GM23248 (cell line): ENCODE measurements at regions not wholly inside any gene's neighbourhood (a gene's known extent, or its start where the extent isn't known, plus 50 kb on each side); places are given as distances from the start of the nearest gene placed in this dataset.

Source experiments
- DNase-seq: peaks from one replicate; pipeline ENCODE4 v3.0.0-alpha.2; 2015
- H2AFZ ChIP-seq: fragments of 200-600 bp; sonication (generic); 2 replicates; pipeline ENCODE4 v1.6.1; 2016; ENCODE audit warnings: antibody characterized with exemption
- H3F3A ChIP-seq: fragments of 200-600 bp; sonication (generic); 2 replicates; pipeline ENCODE4 v1.6.1; 2016; ENCODE audit warnings: mild to moderate bottlenecking, antibody characterized with exemption, mixed run types; ENCODE audit not compliant: insufficient read depth
- H3K27ac ChIP-seq: fragments of 200-600 bp; sonication (generic); 2 replicates; pipeline ENCODE4 v1.5.1; 2016; ENCODE audit warnings: mild to moderate bottlenecking
- H3K27me3 ChIP-seq: fragments of 200-600 bp; sonication (generic); replicated peaks from 2 replicates; pipeline ENCODE4 v1.6.1; 2016; ENCODE audit warnings: mild to moderate bottlenecking; ENCODE audit not compliant: insufficient read depth
- H3K36me3 ChIP-seq: fragments of 200-600 bp; sonication (generic); 2 replicates; pipeline ENCODE4 v1.6.1; 2016; ENCODE audit warnings: low read depth, mild to moderate bottlenecking
- H3K4me1 ChIP-seq: fragments of 200-600 bp; sonication (generic); 2 replicates; pipeline ENCODE4 v1.6.1; 2016; ENCODE audit warnings: mild to moderate bottlenecking; ENCODE audit not compliant: insufficient read depth
- H3K4me2 ChIP-seq: fragments of 200-600 bp; sonication (generic); one replicate; pipeline ENCODE4 v1.6.1; 2016; ENCODE audit warnings: mild to moderate bottlenecking; ENCODE audit not compliant: unreplicated experiment
- H3K4me3 ChIP-seq: fragments of 200-600 bp; sonication (generic); 2 replicates; pipeline ENCODE4 v1.5.1; 2016; ENCODE audit warnings: mild to moderate bottlenecking
- H3K79me2 ChIP-seq: fragments of 200-600 bp; sonication (generic); 2 replicates; pipeline ENCODE4 v1.6.1; 2016; ENCODE audit warnings: mild to moderate bottlenecking; ENCODE audit not compliant: insufficient read depth
- H3K9ac ChIP-seq: fragments of 200-600 bp; sonication (generic); 2 replicates; pipeline ENCODE4 v1.6.1; 2016; ENCODE audit warnings: mild to moderate bottlenecking
- H3K9me2 ChIP-seq: fragments of 200-600 bp; sonication (generic); 2 replicates; pipeline ENCODE4 v1.6.1; 2016; ENCODE audit warnings: mixed run types, mild to moderate bottlenecking, moderate library complexity; ENCODE audit not compliant: insufficient read depth
- H3K9me3 ChIP-seq: fragments of 200-600 bp; sonication (generic); one replicate; pipeline ENCODE4 v1.6.1; 2017; ENCODE audit warnings: low read depth
- H4K20me1 ChIP-seq: fragments of 200-600 bp; sonication (generic); 2 replicates; pipeline ENCODE4 v1.6.0; 2016; ENCODE audit not compliant: insufficient read depth
- EZH2 ChIP-seq: fragments of 200-600 bp; sonication (generic); IDR thresholded peaks from 2 replicates; pipeline ENCODE4 v1.6.1; 2018; ENCODE audit warnings: antibody characterized with exemption, mild to moderate bottlenecking; ENCODE audit not compliant: insufficient read depth, poor library complexity, severe bottlenecking
- EZH2phosphoT487 ChIP-seq: fragments of 200-600 bp; sonication (generic); IDR thresholded peaks from 2 replicates; pipeline ENCODE4 v1.6.1; 2018; ENCODE audit warnings: antibody characterized with exemption, moderate library complexity, mild to moderate bottlenecking, low read depth; ENCODE audit not compliant: insufficient read depth
- WGBS, 2 experiments: methylation state at CpG; one replicate each; pipeline ENCODE4 v1.1.6; 2015 to 2017; ENCODE audit warnings: low lambda C conversion rate in 2 of 2, low coverage in 1 of 2; ENCODE audit errors: missing lambda C conversion rate in 2 of 2; 5-methylcytosine and 5-hydroxymethylcytosine counted together
- in situ Hi-C: fragments of 300-500 bp; cut with MboI; formaldehyde crosslinking; loops from 2 replicates; pipeline ENCODE4 v1.15.0; 2020

DNA sequence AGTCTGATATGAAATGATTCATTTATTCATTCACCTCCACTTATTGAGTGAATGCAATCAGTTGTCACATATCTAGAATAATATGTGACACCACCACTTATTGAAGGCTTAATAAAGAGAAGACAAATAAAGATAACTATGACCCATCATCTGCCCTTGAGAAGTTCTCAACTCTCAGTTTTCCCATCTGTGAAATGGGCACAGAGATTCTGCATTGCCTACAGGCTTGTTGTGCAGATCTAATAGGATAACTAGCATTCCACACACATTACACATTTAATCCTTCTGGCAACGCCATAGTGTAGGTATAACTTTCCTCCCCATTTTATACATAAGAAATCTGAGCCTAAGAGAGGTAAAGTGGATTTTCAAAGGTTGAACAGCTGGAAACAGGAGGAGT, 84.2 kb upstream of the FICD start:
- no peak overlapping the region for H3K27ac ChIP-seq
- no peak overlapping the region for H3K4me3 ChIP-seq
- no peak overlapping the region for H3K4me2 ChIP-seq
- no peaks in the 10 kb centered on the region for H3K36me3 ChIP-seq
- in situ Hi-C loops = no loop called here
- H3K27me3 ChIP-seq = peaks cover 9% of the 10 kb centered on the region; the same call in 1 of the 2 replicates
- H3K9me2 ChIP-seq = no peaks in the 10 kb centered on the region
- no peak overlapping the region for H2AFZ ChIP-seq
- no peaks in the 10 kb centered on the region for H3K9me3 ChIP-seq
- H3K79me2 ChIP-seq = no peaks in the 10 kb centered on the region
- H3K9ac ChIP-seq = no peak overlapping the region
- H3K4me1 ChIP-seq = no peaks in the 10 kb centered on the region
- TF ChIP-seq EZH2phosphoT487 = no peak
- no peak for TF ChIP-seq EZH2
- DNase-seq = no peak
- no peaks in the 10 kb centered on the region for H4K20me1 ChIP-seq
- WGBS, 2 experiments = 43 to 47% methylated on average over 1 of the region's 1 CpG
- no peaks in the 10 kb centered on the region for H3F3A ChIP-seq

DNA sequence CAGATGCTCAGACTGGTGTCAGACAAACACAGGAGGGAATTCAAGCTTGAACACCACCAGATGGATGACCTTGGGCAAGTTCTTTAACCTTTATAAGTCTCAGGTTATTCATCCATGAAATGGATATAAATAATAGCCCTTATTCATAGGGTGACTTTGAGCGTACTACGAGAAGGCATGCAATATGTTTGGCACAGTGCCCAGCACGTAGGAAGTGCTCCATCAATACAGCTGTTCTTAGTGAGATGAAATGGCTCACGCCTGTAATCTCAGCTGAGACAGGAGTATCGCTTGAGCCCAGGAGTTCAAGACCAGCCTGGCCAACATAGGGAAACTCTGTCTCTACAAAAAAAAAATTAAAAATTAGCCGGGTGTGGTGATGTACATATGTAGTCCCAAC, 84.8 kb upstream of the FICD start:
- H3K36me3 ChIP-seq = no peaks in the 10 kb centered on the region
- H2AFZ ChIP-seq = no peak overlapping the region
- 0 out of 2 replicates have a peak, but pooled peaks cover 4% of the 10 kb centered on the region for H3K4me1 ChIP-seq
- in situ Hi-C loops = no loop called here
- no peaks in the 10 kb centered on the region for H4K20me1 ChIP-seq
- H3K79me2 ChIP-seq = no peaks in the 10 kb centered on the region
- no peak overlapping the region for H3K9ac ChIP-seq
- H3K9me2 ChIP-seq = no peaks in the 10 kb centered on the region
- TF ChIP-seq EZH2phosphoT487 = no peak
- TF ChIP-seq EZH2 = no peak
- no peaks in the 10 kb centered on the region for H3F3A ChIP-seq
- no peak overlapping the region for H3K27ac ChIP-seq
- no peak overlapping the region for H3K4me2 ChIP-seq
- 10% methylated on average over 6 of the region's 6 CpGs for WGBS, 2 experiments
- peak; percentile 17 for DNase-seq
- H3K27me3 ChIP-seq = peaks cover 9% of the 10 kb centered on the region; the same call in 1 of the 2 replicates
- H3K4me3 ChIP-seq = no peak overlapping the region
- no peaks in the 10 kb centered on the region for H3K9me3 ChIP-seq

DNA sequence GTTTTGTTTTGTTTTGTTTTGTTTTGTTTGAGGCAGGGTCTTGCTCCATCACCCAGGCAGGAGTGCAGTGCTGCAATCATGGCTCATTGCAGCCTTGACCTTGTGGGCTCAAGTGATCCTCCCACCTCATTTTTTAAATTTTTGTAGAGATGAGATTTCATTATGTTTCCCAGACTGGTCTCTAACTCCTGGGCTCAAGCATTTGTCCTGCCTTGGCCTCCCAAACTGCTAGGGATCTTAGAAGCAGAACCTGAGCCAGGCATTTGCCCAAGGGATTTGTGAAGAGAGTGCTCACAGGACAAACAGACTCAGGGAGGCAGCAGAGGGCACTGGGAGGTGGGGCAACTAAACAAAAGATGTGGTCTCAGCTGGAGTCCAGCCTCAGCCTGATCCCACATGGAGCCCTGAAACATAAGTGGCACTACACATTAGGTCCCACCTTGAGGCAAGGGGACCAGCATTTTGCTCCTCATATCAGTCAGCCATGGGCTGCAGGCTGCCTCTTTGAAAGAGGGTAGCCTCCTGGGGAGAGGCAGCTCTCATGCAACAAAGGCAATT, 86.2 kb upstream of the CMKLR1 start:
- H3K4me2 ChIP-seq = no peak overlapping the region

DNA sequence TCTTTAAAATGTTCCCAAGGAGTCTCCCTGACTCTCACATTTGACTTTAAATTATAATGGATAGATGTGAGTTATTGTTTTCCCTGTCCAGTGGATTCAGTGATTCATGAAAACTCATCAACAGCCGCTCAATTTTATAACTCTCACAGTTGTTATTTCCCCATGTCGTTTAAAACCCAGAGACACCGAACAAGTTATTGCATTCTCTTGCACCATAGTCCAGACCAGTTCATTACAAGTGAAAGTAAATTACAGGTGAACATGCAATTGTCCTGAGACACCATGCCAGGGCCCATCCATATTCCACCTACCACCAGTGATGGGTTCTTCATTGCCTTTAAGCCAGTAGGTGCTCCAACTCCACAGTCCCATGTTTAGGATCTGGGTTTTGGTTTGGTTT, 85.7 kb upstream of the CMKLR1 start:
- TF ChIP-seq EZH2 (no peak), EZH2phosphoT487 (no peak)
- Histone ChIP-seq H3K36me3 (no peaks in the 10 kb centered on the region), H3K27me3 (0 out of 2 replicates have a peak, but pooled peaks cover 9% of the 10 kb centered on the region), H3K9me2 (no peaks in the 10 kb centered on the region), H3K9me3 (no peaks in the 10 kb centered on the region), H3K27ac (no peak overlapping the region), H3K4me1 (0 out of 2 replicates have a peak, but pooled peaks cover 7% of the 10 kb centered on the region), H3K4me2 (no peak overlapping the region), H3K9ac (no peak overlapping the region), H3K79me2 (no peaks in the 10 kb centered on the region), H4K20me1 (no peaks in the 10 kb centered on the region), H3F3A (no peaks in the 10 kb centered on the region), H3K4me3 (no peak overlapping the region), H2AFZ (no peak overlapping the region)
- DNase-seq = peak; percentile 17
- in situ Hi-C loops = no loop called here
- WGBS, 2 experiments = 19 to 28% methylated on average over 3 of the region's 3 CpGs

More for the DNA sequence above, 86.2 kb upstream of the CMKLR1 start:
- Histone ChIP-seq H2AFZ (no peak overlapping the region), H3K9me3 (no peaks in the 10 kb centered on the region), H3K79me2 (no peaks in the 10 kb centered on the region), H3F3A (no peaks in the 10 kb centered on the region), H3K9me2 (no peaks in the 10 kb centered on the region), H3K36me3 (no peaks in the 10 kb centered on the region), H3K27ac (no peak overlapping the region), H3K4me3 (no peak overlapping the region), H3K9ac (no peak overlapping the region), H3K4me1 (0 out of 2 replicates have a peak, but pooled peaks cover 4% of the 10 kb centered on the region), H4K20me1 (no peaks in the 10 kb centered on the region), H3K27me3 (0 out of 2 replicates have a peak, but pooled peaks cover 9% of the 10 kb centered on the region)
- DNase-seq = peak; percentile 42
- TF ChIP-seq EZH2 (no peak), EZH2phosphoT487 (no peak)
- in situ Hi-C loops = no loop called here
